Mucosa of rectum (tissue), 2 donors: ENCODE measurements at regions not wholly inside any gene's neighbourhood (a gene's known extent, or its start where the extent isn't known, plus 50 kb on each side); places are given as distances from the start of the nearest gene placed in this dataset.

Source experiments
- H3K27ac ChIP-seq, 2 donors: one replicate each; pipeline ENCODE4 v1.7.0; 2013; ENCODE audit warnings: inconsistent platforms in 2 of 2, low read depth in 2 of 2, low read length in 2 of 2
- H3K27me3 ChIP-seq, 2 donors: one replicate each; pipeline ENCODE4 v1.7.0; 2013; ENCODE audit warnings: low read length in 2 of 2; ENCODE audit not compliant: control insufficient read depth in 2 of 2, insufficient read depth in 2 of 2
- H3K36me3 ChIP-seq, 2 donors: one replicate each; pipeline ENCODE4 v1.7.0; 2013; ENCODE audit warnings: low read length in 2 of 2; ENCODE audit not compliant: control insufficient read depth in 2 of 2, insufficient read depth in 2 of 2
- H3K4me1 ChIP-seq, 2 donors: one replicate each; pipeline ENCODE4 v1.7.0; 2013; ENCODE audit warnings: low read length in 2 of 2, mild to moderate bottlenecking in 1 of 2; ENCODE audit not compliant: control insufficient read depth in 2 of 2, insufficient read depth in 2 of 2
- H3K4me3 ChIP-seq, 2 donors: one replicate each; pipeline ENCODE4 v1.7.0; 2013; ENCODE audit warnings: low read length in 2 of 2
- H3K9ac ChIP-seq, 2 donors: one replicate each; pipeline ENCODE4 v1.7.0; 2013; ENCODE audit warnings: low read length in 2 of 2, low read depth in 1 of 2, mild to moderate bottlenecking in 1 of 2
- H3K9me3 ChIP-seq, 2 donors: one replicate each; pipeline ENCODE4 v1.7.0; 2013; ENCODE audit warnings: low read length in 2 of 2; ENCODE audit not compliant: control insufficient read depth in 2 of 2
- donor health status: healthy.
- donor health status: Normal muscosa, but diverticular disease.

- Histone ChIP-seq H3K27ac (no peak overlapping the region), H3K4me1 (no peaks in the 10 kb centered on the region), H3K9ac (no peak overlapping the region), H3K4me3 (no peak overlapping the region), H3K27me3 (no peaks in the 10 kb centered on the region), H3K9me3 (no peaks in the 10 kb centered on the region), H3K36me3 (no peaks in the 10 kb centered on the region)
Observed at GRCh38 chr13:79056706-79057105, 349.3 kb downstream of the RBM26 start.

GRCh38 chr13:79051472-79051871 lies 354.6 kb downstream of the RBM26 start:
- Histone ChIP-seq H3K4me3 (no peak overlapping the region), H3K9ac (no peak overlapping the region), H3K4me1 (no peaks in the 10 kb centered on the region), H3K27me3 (no peaks in the 10 kb centered on the region), H3K36me3 (no peaks in the 10 kb centered on the region), H3K27ac (no peak overlapping the region), H3K9me3 (no peaks in the 10 kb centered on the region)

- Histone ChIP-seq H3K4me1 (no peaks in the 10 kb centered on the region), H3K27me3 (no peaks in the 10 kb centered on the region), H3K9ac (no peak overlapping the region), H3K9me3 (no peaks in the 10 kb centered on the region), H3K4me3 (no peak overlapping the region), H3K36me3 (no peaks in the 10 kb centered on the region), H3K27ac (no peak overlapping the region)
Observed at GRCh38 chr13:79044415-79044814, 361.6 kb downstream of the RBM26 start.

- Histone ChIP-seq H3K9me3 (no peaks in the 10 kb centered on the region), H3K27ac (no peak overlapping the region), H3K4me3 (no peak overlapping the region), H3K27me3 (no peaks in the 10 kb centered on the region), H3K36me3 (no peaks in the 10 kb centered on the region), H3K4me1 (no peaks in the 10 kb centered on the region), H3K9ac (no peak overlapping the region)
Observed at GRCh38 chr13:79043208-79043607, 362.8 kb downstream of the RBM26 start.

- no peaks in the 10 kb centered on the region for H3K36me3 ChIP-seq
- H3K9ac ChIP-seq, result no peak overlapping the region
- no peaks in the 10 kb centered on the region for H3K9me3 ChIP-seq
- H3K4me3 ChIP-seq, result no peak overlapping the region
- no peak overlapping the region for H3K27ac ChIP-seq
- H3K27me3 ChIP-seq, result no peaks in the 10 kb centered on the region
- no peaks in the 10 kb centered on the region for H3K4me1 ChIP-seq
Observed at GRCh38 chr13:79037197-79037596, 368.9 kb downstream of the RBM26 start.

GRCh38 chr13:79034341-79034740 lies 371.7 kb downstream of the RBM26 start:
- H3K4me1 ChIP-seq, result no peaks in the 10 kb centered on the region
- H3K27ac ChIP-seq, result no peak overlapping the region
- H3K9me3 ChIP-seq, result no peaks in the 10 kb centered on the region
- H3K4me3 ChIP-seq, result no peak overlapping the region
- no peaks in the 10 kb centered on the region for H3K36me3 ChIP-seq
- no peaks in the 10 kb centered on the region for H3K27me3 ChIP-seq
- H3K9ac ChIP-seq, result no peak overlapping the region

GRCh38 chr13:79030513-79030912 lies 371.6 kb upstream of the OBI1 start:
- no peaks in the 10 kb centered on the region for H3K9me3 ChIP-seq
- H3K9ac ChIP-seq, result no peak overlapping the region
- no peaks in the 10 kb centered on the region for H3K27me3 ChIP-seq
- H3K4me3 ChIP-seq, result no peak overlapping the region
- no peak overlapping the region for H3K27ac ChIP-seq
- H3K36me3 ChIP-seq, result no peaks in the 10 kb centered on the region
- H3K4me1 ChIP-seq, result no peaks in the 10 kb centered on the region

- Histone ChIP-seq H3K27me3 (no peaks in the 10 kb centered on the region), H3K9ac (no peak overlapping the region), H3K9me3 (peaks cover 6 to 11% of the 10 kb centered on the region in 2 donors), H3K4me3 (no peak overlapping the region), H3K36me3 (no peaks in the 10 kb centered on the region), H3K27ac (no peak overlapping the region), H3K4me1 (no peaks in the 10 kb centered on the region)
Observed at GRCh38 chr13:79018166-79018565, 359.2 kb upstream of the OBI1 start.

GRCh38 chr13:79011179-79011578 lies 352.2 kb upstream of the OBI1 start:
- no peak overlapping the region for H3K9ac ChIP-seq
- no peak overlapping the region for H3K4me3 ChIP-seq
- H3K27ac ChIP-seq, result no peak overlapping the region
- no peaks in the 10 kb centered on the region for H3K36me3 ChIP-seq
- no peaks in the 10 kb centered on the region for H3K9me3 ChIP-seq
- H3K27me3 ChIP-seq, result no peaks in the 10 kb centered on the region
- no peaks in the 10 kb centered on the region for H3K4me1 ChIP-seq

- no peaks in the 10 kb centered on the region for H3K4me1 ChIP-seq
- no peaks in the 10 kb centered on the region for H3K27me3 ChIP-seq
- no peaks in the 10 kb centered on the region for H3K36me3 ChIP-seq
- no peaks in the 10 kb centered on the region for H3K9me3 ChIP-seq
- H3K9ac ChIP-seq, result no peak overlapping the region
- H3K27ac ChIP-seq, result no peak overlapping the region
- no peak overlapping the region for H3K4me3 ChIP-seq
Observed at GRCh38 chr13:79003989-79004898, 345.3 kb upstream of the OBI1 start.
